Osteocyte (in vitro differentiated cells): ENCODE measurements at regions not wholly inside any gene's neighbourhood (a gene's known extent, or its start where the extent isn't known, plus 50 kb on each side); places are given as distances from the start of the nearest gene placed in this dataset.
"Not testable (repeated sequence)": the region's sequence is repeated elsewhere in the genome, so short reads cannot be mapped to it uniquely, and the experiment has no call there.

Experiments used
- DNase-seq: peaks from one replicate; pipeline ENCODE4 v3.0.0; 2021; ENCODE audit warnings: mixed read lengths; ENCODE audit not compliant: unreplicated experiment; ENCODE audit errors: extremely low spot score
- H3K27ac Mint-ChIP-seq: one replicate; pipeline ENCODE4 v1.8.0; 2021; ENCODE audit warnings: mild to moderate bottlenecking, mixed read lengths; ENCODE audit not compliant: unreplicated experiment
- H3K27me3 Mint-ChIP-seq: one replicate; pipeline ENCODE4 v1.8.0; 2021; ENCODE audit warnings: mixed read lengths; ENCODE audit not compliant: unreplicated experiment
- H3K36me3 Mint-ChIP-seq: one replicate; pipeline ENCODE4 v1.8.0; 2021; ENCODE audit warnings: mixed read lengths; ENCODE audit not compliant: unreplicated experiment
- H3K4me1 Mint-ChIP-seq: one replicate; pipeline ENCODE4 v1.8.0; 2021; ENCODE audit warnings: mixed read lengths; ENCODE audit not compliant: unreplicated experiment
- H3K4me3 Mint-ChIP-seq: one replicate; pipeline ENCODE4 v1.8.0; 2021; ENCODE audit warnings: mild to moderate bottlenecking, moderate library complexity, mixed read lengths; ENCODE audit not compliant: unreplicated experiment
- H3K9me3 Mint-ChIP-seq: one replicate; pipeline ENCODE4 v1.8.0; 2021; ENCODE audit warnings: mixed read lengths; ENCODE audit not compliant: unreplicated experiment
- TF ChIP-seq, protein P1 (sequence below): fragments of 200-600 bp; sonication (generic); IDR thresholded peaks from 2 replicates; pipeline ENCODE4 v1.5.0; 2021; ENCODE audit warnings: antibody characterized with exemption, mild to moderate bottlenecking, moderate library complexity

DNA sequence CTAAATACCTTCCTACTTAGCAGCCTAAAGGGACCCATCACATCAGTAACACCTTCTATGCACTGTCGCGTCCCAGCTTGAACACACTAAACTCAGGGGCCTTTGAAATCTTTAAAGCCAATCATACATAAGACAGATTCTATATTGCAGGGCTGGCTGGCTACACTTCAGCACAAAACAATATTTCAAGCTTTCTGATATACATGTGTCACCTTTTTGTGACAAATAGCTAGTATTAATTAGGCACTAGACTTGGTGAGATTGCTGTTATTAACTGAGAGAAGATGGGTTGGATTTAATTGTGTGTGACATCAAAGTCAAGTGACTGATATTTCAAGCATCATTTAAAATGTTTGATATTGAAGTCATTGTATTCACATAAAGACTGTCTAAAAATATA, 148.4 kb downstream of the ZIC4 start:
- Mint-ChIP-seq H3K27ac (no peak overlapping the region), H3K9me3 (peaks cover 4% of the 10 kb centered on the region), H3K27me3 (no peaks in the 10 kb centered on the region), H3K4me1 (no peaks in the 10 kb centered on the region), H3K36me3 (no peaks in the 10 kb centered on the region), H3K4me3 (no peak overlapping the region)
- no peak for DNase-seq
- TF ChIP-seq, protein P1, sequence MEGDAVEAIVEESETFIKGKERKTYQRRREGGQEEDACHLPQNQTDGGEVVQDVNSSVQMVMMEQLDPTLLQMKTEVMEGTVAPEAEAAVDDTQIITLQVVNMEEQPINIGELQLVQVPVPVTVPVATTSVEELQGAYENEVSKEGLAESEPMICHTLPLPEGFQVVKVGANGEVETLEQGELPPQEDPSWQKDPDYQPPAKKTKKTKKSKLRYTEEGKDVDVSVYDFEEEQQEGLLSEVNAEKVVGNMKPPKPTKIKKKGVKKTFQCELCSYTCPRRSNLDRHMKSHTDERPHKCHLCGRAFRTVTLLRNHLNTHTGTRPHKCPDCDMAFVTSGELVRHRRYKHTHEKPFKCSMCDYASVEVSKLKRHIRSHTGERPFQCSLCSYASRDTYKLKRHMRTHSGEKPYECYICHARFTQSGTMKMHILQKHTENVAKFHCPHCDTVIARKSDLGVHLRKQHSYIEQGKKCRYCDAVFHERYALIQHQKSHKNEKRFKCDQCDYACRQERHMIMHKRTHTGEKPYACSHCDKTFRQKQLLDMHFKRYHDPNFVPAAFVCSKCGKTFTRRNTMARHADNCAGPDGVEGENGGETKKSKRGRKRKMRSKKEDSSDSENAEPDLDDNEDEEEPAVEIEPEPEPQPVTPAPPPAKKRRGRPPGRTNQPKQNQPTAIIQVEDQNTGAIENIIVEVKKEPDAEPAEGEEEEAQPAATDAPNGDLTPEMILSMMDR, result no peak

DNA sequence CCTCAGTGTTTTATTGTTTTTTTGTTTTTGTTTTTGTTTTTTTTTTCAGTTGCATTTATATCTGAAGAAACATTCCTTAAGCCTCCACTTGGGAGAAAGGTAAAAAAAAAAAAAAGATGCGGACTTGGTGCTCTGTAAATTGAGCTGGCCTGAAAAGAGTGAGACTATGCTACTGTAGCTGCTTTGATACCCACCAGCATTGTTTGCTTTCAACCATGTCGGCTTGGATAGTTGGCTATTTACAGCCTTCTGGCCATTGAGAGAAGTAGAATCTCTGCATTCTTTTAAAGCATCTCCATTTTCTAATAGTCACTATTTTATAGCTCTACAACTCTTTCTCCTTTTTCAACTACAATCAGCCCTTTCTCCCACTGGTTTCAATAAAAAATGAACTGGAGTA, 149.6 kb downstream of the ZIC4 start:
- DNase-seq, result no peak
- Mint-ChIP-seq H3K9me3 (peaks cover 4% of the 10 kb centered on the region), H3K27me3 (no peaks in the 10 kb centered on the region), H3K27ac (no peak overlapping the region), H3K4me1 (no peaks in the 10 kb centered on the region), H3K36me3 (no peaks in the 10 kb centered on the region), H3K4me3 (no peak overlapping the region)
- TF ChIP-seq, protein P1, result no peak

DNA sequence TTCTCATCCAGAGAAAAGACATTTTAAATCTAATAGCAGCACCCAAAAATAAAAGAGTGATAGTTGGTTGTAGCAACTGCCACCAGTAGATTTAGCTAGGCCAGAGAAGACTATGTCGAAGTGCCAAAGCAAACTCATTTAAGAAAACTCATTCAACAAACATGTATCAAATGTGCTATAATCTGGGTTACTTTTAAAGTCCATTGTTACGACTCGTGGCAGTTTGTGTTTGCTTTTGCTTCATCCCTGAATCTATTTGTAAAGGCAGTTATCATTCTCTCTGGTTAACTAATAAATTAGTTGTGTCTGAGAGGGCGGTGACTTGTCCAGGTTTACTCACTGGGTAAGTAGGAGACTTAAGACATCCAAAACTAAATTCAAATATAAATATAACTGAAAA, 159.4 kb downstream of the ZIC4 start:
- Mint-ChIP-seq H3K4me3 (no peak overlapping the region), H3K27me3 (no peaks in the 10 kb centered on the region), H3K36me3 (no peaks in the 10 kb centered on the region), H3K9me3 (no peaks in the 10 kb centered on the region), H3K4me1 (no peaks in the 10 kb centered on the region), H3K27ac (no peak overlapping the region)
- TF ChIP-seq, protein P1, result no peak
- no peak for DNase-seq

DNA sequence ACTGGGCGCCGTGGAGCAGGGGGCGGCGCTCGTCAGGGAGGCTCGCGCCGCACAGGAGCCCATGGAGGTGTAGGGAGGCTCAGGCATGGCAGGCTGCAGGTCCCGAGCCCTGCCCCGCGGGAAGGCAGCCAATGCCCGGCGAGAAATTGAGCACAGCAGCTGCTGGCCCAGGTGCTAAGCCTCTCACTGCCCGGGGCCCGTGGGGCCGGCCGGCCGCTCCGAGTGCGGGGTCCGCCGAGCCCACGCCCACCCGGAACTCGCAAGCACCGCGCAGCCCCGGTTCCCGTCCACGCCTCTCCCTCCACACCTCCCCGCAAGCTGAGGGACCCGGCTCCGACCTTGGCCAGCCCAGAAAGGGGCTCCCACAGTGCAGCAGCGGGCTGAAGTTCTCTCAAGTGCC, 160.7 kb downstream of the ZIC4 start:
- DNase-seq, H3K4me3 Mint-ChIP-seq, H3K27me3 Mint-ChIP-seq, H3K9me3 Mint-ChIP-seq, H3K36me3 Mint-ChIP-seq, H3K4me1 Mint-ChIP-seq, H3K27ac Mint-ChIP-seq: not testable (repeated sequence)

DNA sequence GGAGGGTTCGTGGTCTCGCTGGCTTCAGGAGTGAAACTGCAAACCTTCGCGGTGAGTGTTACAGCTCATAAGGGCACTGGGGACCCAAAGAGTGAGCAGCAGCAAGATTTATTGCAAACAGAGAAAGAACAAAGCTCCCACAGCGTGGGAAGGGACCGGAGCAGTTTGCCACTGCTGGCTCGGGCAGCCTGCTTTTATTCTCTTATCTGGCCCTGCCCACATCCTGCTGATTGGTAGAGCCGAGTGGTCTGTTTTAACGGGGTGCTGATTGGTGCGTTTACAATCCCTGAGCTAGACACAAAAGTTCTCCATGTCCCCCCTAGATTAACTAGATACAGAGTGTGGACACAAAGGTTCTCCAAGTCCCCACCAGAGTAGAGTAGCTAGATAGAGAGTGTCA, 161.3 kb downstream of the ZIC4 start:
- H3K27me3 Mint-ChIP-seq, H3K9me3 Mint-ChIP-seq, H3K4me1 Mint-ChIP-seq, H3K27ac Mint-ChIP-seq, H3K36me3 Mint-ChIP-seq, H3K4me3 Mint-ChIP-seq, DNase-seq: not testable (repeated sequence)

DNA sequence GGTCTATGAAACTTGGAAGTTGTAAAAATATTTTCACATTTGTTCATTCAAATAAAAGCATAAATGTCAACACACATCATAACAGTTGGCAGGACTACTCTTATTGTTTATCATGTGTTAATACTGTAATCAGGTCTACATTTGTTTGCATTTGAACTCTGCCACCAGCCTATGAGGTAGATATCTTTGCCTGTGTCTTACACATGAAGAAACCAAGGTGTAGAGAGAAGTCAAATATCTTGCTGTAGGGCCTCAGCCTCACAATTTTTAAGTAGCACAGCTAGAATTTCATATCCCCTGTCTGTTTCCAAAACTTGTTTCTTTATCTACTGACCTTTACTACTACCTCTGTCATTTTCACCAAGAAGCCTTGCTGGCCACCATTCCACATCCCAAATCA, 161.9 kb downstream of the ZIC4 start:
- DNase-seq, result no peak
- TF ChIP-seq, protein P1, result no peak
- no peak overlapping the region for H3K27ac Mint-ChIP-seq
- no peaks in the 10 kb centered on the region for H3K27me3 Mint-ChIP-seq
- H3K36me3 Mint-ChIP-seq, result no peaks in the 10 kb centered on the region
- H3K9me3 Mint-ChIP-seq, result no peaks in the 10 kb centered on the region
- H3K4me1 Mint-ChIP-seq, result no peaks in the 10 kb centered on the region
- H3K4me3 Mint-ChIP-seq, result no peak overlapping the region
